ENCODE measurements at regions not wholly inside any gene's neighbourhood (a gene's known extent, or its start where the extent isn't known, plus 50 kb on each side); places are given as distances from the start of the nearest gene placed in this dataset.
"Not testable (repeated sequence)": the region's sequence is repeated elsewhere in the genome, so short reads cannot be mapped to it uniquely, and the experiment has no call there.

- no peaks in the 10 kb centered on the region for H3K4me1 ChIP-seq (replicated peaks)
- no peaks in the 10 kb centered on the region for H3K27me3 ChIP-seq (replicated peaks)
- H3K9me3 ChIP-seq (replicated peaks), result no peaks in the 10 kb centered on the region
- no peak for DNase-seq (ENCODE audit: low read depth in 1 of 2, low spot score in 2 of 2)
- no peaks in the 10 kb centered on the region for H3K36me3 ChIP-seq
- H3K27ac ChIP-seq, result no peak overlapping the region
- H3K4me3 ChIP-seq, result no peak overlapping the region
These were observed 69.6 kb upstream of the PNPLA4 start for GRCh38 chrX:7996851-7997250.

- Histone ChIP-seq H3K4me3 (no peak overlapping the region), H3K36me3 (no peaks in the 10 kb centered on the region), H3K27ac (no peak overlapping the region), H3K27me3 (replicated peaks) (no peaks in the 10 kb centered on the region), H3K9me3 (replicated peaks) (no peaks in the 10 kb centered on the region), H3K4me1 (replicated peaks) (no peaks in the 10 kb centered on the region)
- no peak for DNase-seq (ENCODE audit: low read depth in 1 of 2, low spot score in 2 of 2)
These were observed 69.2 kb upstream of the PNPLA4 start for GRCh38 chrX:7996414-7996813.

- Histone ChIP-seq H3K27ac (no peak overlapping the region), H3K36me3 (no peaks in the 10 kb centered on the region), H3K27me3 (replicated peaks) (no peaks in the 10 kb centered on the region), H3K4me1 (replicated peaks) (no peaks in the 10 kb centered on the region), H3K9me3 (replicated peaks) (no peaks in the 10 kb centered on the region), H3K4me3 (no peak overlapping the region)
- no peak for DNase-seq (ENCODE audit: low read depth in 1 of 2, low spot score in 2 of 2)
These were observed 66.7 kb upstream of the PNPLA4 start for GRCh38 chrX:7993873-7994272.

- peak overlapping the region; percentile 68 for H3K27ac ChIP-seq
These were observed 61.0 kb upstream of the PNPLA4 start for GRCh38 chrX:7988013-7988759.

GRCh38 chrX:7987160-7988012, 60.2 kb upstream of the PNPLA4 start:
- Histone ChIP-seq H3K9me3 (replicated peaks) (no peaks in the 10 kb centered on the region), H3K36me3 (no peaks in the 10 kb centered on the region), H3K4me1 (replicated peaks) (no peaks in the 10 kb centered on the region), H3K27me3 (replicated peaks) (no peaks in the 10 kb centered on the region), H3K27ac (peak overlapping the region; percentile 68), H3K4me3 (no peak overlapping the region)
- DNase-seq (ENCODE audit: low read depth in 1 of 2, low spot score in 2 of 2), result no peak

More at GRCh38 chrX:7988013-7988759, 61.0 kb upstream of the PNPLA4 start:
- H3K36me3 ChIP-seq; H3K4me3 ChIP-seq; H3K4me1 ChIP-seq (replicated peaks); H3K27me3 ChIP-seq (replicated peaks); H3K9me3 ChIP-seq (replicated peaks): not testable (repeated sequence)
- peak in 1 of 2 experiments; percentile 2 for DNase-seq (ENCODE audit: low read depth in 1 of 2, low spot score in 2 of 2)

- not testable (repeated sequence) for DNase-seq (ENCODE audit: low read depth in 1 of 2, low spot score in 2 of 2); H3K4me3 ChIP-seq; H3K4me1 ChIP-seq (replicated peaks); H3K27me3 ChIP-seq (replicated peaks); H3K27ac ChIP-seq; H3K9me3 ChIP-seq (replicated peaks); H3K36me3 ChIP-seq
These were observed 59.5 kb upstream of the PNPLA4 start for GRCh38 chrX:7986738-7987137.

- Histone ChIP-seq H3K9me3 (replicated peaks) (no peaks in the 10 kb centered on the region), H3K27ac (no peak overlapping the region), H3K4me3 (no peak overlapping the region), H3K36me3 (no peaks in the 10 kb centered on the region), H3K27me3 (replicated peaks) (no peaks in the 10 kb centered on the region), H3K4me1 (replicated peaks) (no peaks in the 10 kb centered on the region)
- DNase-seq (ENCODE audit: low read depth in 1 of 2, low spot score in 2 of 2), result no peak
These were observed 58.4 kb upstream of the PNPLA4 start for GRCh38 chrX:7985568-7985967.

GRCh38 chrX:7983581-7983980, 56.4 kb upstream of the PNPLA4 start:
- Histone ChIP-seq H3K4me3 (no peak overlapping the region), H3K27me3 (replicated peaks) (no peaks in the 10 kb centered on the region), H3K27ac (no peak overlapping the region), H3K36me3 (no peaks in the 10 kb centered on the region), H3K4me1 (replicated peaks) (no peaks in the 10 kb centered on the region), H3K9me3 (replicated peaks) (no peaks in the 10 kb centered on the region)
- no peak for DNase-seq (ENCODE audit: low read depth in 1 of 2, low spot score in 2 of 2)

Data from SJSA1 (cell line).